Fibroblast of lung (primary cell): ENCODE measurements at regions not wholly inside any gene's neighbourhood (a gene's known extent, or its start where the extent isn't known, plus 50 kb on each side); places are given as distances from the start of the nearest gene placed in this dataset.

ENCODE experiments used
- DNase-seq, 2 donors: peaks; one replicate each; pipeline versions ENCODE4 v3.0.0 to v3.0.0-alpha.2; 2010; ENCODE audit warnings: low read depth in 2 of 2
- H2AFZ ChIP-seq: 2 replicates; pipeline ENCODE4 v1.5.1; 2012; ENCODE audit warnings: low read length, control low read depth, inconsistent platforms
- H3K27ac ChIP-seq: 2 replicates; pipeline ENCODE4 v1.5.1; 2011; ENCODE audit warnings: low read length, control low read depth; ENCODE audit not compliant: insufficient read depth
- H3K27me3 ChIP-seq: 2 replicates; pipeline ENCODE4 v1.5.1; 2011; ENCODE audit warnings: mild to moderate bottlenecking, low read length; ENCODE audit not compliant: control insufficient read depth, insufficient read depth
- H3K36me3 ChIP-seq: 2 replicates; pipeline ENCODE4 v1.5.1; 2011; ENCODE audit warnings: low read length; ENCODE audit not compliant: control insufficient read depth, insufficient read depth
- H3K4me1 ChIP-seq: 2 replicates; pipeline ENCODE4 v1.5.1; 2011; ENCODE audit warnings: low read length; ENCODE audit not compliant: control insufficient read depth, insufficient read depth; ENCODE audit errors: extremely low read depth
- H3K4me2 ChIP-seq: 2 replicates; pipeline ENCODE4 v1.5.1; 2011; ENCODE audit warnings: low read length, control low read depth; ENCODE audit not compliant: insufficient read depth; ENCODE audit errors: extremely low read depth
- H3K4me3 ChIP-seq, 4 experiments: fragments of 200-600 bp in 1 of 4; sonication (generic) in 1 of 4; replicated peaks in 1 of 4; 2 replicates each; pipeline ENCODE4 v1.5.1; 2011 to 2016; ENCODE audit warnings: low read length in 4 of 4, low read depth in 3 of 4, mild to moderate bottlenecking in 3 of 4, control low read depth in 2 of 4, inconsistent platforms in 1 of 4, mixed read lengths in 1 of 4; ENCODE audit not compliant: insufficient read depth in 1 of 4; ENCODE audit errors: control extremely low read depth in 1 of 4
- H3K79me2 ChIP-seq: 2 replicates; pipeline ENCODE4 v1.5.1; 2012; ENCODE audit warnings: mild to moderate bottlenecking, low read length, inconsistent platforms; ENCODE audit not compliant: control insufficient read depth, insufficient read depth
- H3K9ac ChIP-seq: 2 replicates; pipeline ENCODE4 v1.5.1; 2011; ENCODE audit warnings: mild to moderate bottlenecking, low read length, control low read depth; ENCODE audit not compliant: insufficient read depth
- H3K9me3 ChIP-seq: 2 replicates; pipeline ENCODE4 v1.5.1; 2012; ENCODE audit warnings: low read depth, low read length; ENCODE audit not compliant: control insufficient read depth, insufficient read depth
- H4K20me1 ChIP-seq: 2 replicates; pipeline ENCODE4 v1.5.1; 2011; ENCODE audit warnings: low read length; ENCODE audit not compliant: control insufficient read depth, insufficient read depth; ENCODE audit errors: extremely low read depth
- EZH2 ChIP-seq: IDR thresholded peaks from 2 replicates; pipeline ENCODE4 v1.5.1; 2012; ENCODE audit warnings: low read length, control low read depth, mild to moderate bottlenecking; ENCODE audit errors: missing control alignments
- TF ChIP-seq, protein P1 (sequence below), 2 donors: IDR thresholded peaks in 1 of 2; conservative IDR thresholded peaks in 1 of 2; 1 replicate in 1 of 2; 2 replicates in 1 of 2; pipeline ENCODE4 v1.5.1; 2011 to 2012; ENCODE audit warnings: low read length in 2 of 2, control low read depth in 1 of 2, inconsistent platforms in 1 of 2, low read depth in 1 of 2, mild to moderate bottlenecking in 1 of 2

DNA sequence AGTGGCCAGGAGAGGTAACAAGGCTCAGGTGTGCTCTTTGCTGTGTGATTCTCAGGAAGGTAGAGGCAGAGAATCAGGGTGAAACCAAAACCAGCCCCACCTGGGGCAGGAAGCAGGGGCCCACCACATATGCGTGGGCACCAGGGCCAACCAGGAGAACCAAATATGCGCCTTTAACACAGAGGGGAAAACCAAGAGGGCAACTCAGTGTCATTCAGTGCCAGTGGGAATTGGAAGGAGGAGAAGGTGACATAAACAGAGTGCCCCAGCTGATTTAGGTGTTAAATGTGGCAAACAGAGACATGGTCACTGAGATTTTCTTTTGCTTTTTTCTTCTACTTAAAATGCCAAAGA lies 106.8 kb upstream of the MAMLD1 start:
- no peak overlapping the region for H3K27ac ChIP-seq
- no peaks in the 10 kb centered on the region for H3K36me3 ChIP-seq
- no peak overlapping the region for H3K9ac ChIP-seq
- H3K79me2 ChIP-seq = no peaks in the 10 kb centered on the region
- no peaks in the 10 kb centered on the region for H3K9me3 ChIP-seq
- DNase-seq = no peak
- H3K4me3 ChIP-seq = no peak overlapping the region
- H3K4me2 ChIP-seq = no peak overlapping the region
- H3K27me3 ChIP-seq = no peaks in the 10 kb centered on the region
- H2AFZ ChIP-seq = no peak overlapping the region
- no peaks in the 10 kb centered on the region for H4K20me1 ChIP-seq
- no peaks in the 10 kb centered on the region for H3K4me1 ChIP-seq
- TF ChIP-seq, protein P1, sequence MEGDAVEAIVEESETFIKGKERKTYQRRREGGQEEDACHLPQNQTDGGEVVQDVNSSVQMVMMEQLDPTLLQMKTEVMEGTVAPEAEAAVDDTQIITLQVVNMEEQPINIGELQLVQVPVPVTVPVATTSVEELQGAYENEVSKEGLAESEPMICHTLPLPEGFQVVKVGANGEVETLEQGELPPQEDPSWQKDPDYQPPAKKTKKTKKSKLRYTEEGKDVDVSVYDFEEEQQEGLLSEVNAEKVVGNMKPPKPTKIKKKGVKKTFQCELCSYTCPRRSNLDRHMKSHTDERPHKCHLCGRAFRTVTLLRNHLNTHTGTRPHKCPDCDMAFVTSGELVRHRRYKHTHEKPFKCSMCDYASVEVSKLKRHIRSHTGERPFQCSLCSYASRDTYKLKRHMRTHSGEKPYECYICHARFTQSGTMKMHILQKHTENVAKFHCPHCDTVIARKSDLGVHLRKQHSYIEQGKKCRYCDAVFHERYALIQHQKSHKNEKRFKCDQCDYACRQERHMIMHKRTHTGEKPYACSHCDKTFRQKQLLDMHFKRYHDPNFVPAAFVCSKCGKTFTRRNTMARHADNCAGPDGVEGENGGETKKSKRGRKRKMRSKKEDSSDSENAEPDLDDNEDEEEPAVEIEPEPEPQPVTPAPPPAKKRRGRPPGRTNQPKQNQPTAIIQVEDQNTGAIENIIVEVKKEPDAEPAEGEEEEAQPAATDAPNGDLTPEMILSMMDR (conservative IDR thresholded peaks at IDR 0.05 in 1 of 2, IDR thresholded peaks at IDR 0.05 in 1 of 2; ENCODE audit: low read depth in 1 of 2, low read length in 2 of 2) = no peak
- no peak for TF ChIP-seq EZH2

DNA sequence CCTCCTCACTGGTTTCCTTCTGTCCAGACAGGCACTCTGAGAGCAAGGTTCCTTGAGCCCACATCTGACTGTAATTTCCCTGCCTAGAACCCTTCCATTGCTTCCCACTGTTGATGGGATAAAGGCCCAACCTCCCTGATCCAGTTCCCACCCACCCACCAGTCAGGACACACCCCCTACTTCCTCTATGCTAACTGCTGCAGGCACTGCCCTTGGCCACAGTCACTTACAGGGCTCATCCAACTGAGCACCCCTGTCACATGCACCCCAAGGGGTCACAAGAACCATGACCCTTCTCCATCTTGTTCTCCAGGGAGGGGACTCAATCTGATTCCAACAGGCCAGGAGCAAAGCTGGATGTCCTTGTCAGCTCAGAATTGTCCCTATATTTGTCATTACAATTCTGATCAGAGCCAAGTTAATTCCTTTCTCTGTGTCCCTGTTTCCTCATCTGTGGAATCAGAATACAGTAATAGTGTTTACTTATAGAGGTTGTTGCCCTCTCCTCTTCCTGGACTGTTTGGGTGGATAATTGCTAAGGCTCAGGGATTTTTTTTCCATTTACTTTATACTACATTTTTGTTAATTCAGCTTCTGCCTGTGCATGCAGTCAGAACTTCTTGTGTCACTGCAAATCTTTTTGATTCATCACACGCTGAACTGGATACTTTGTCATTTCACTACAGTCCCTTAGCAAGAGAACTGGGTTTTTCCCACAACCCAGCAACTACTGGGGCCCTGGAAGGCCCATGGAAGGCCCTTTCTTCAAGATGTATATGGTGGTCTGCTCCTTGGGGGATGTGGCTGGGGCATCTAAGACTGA lies 105.6 kb upstream of the MAMLD1 start:
- Histone ChIP-seq H3K27ac (no peak overlapping the region), H2AFZ (no peak overlapping the region), H3K36me3 (no peaks in the 10 kb centered on the region)

DNA sequence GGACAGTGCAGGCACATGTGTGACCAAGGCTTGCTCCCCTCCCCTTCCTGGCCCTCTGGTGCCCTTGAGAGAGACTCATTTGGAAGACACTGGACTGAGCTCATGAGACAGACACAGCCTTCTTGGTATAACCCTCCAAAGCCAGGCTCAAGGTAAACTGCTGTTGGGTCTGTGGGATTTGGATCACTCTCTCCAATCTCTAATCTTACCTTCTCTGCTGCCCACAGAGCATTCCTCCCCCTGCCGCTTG lies 105.0 kb upstream of the MAMLD1 start:
- Histone ChIP-seq H3K9ac (no peak overlapping the region), H3K27me3 (no peaks in the 10 kb centered on the region), H3K36me3 (no peaks in the 10 kb centered on the region), H2AFZ (no peak overlapping the region), H4K20me1 (no peaks in the 10 kb centered on the region), H3K9me3 (no peaks in the 10 kb centered on the region), H3K4me2 (no peak overlapping the region), H3K4me1 (no peaks in the 10 kb centered on the region), H3K79me2 (no peaks in the 10 kb centered on the region), H3K27ac (no peak overlapping the region), H3K4me3 (no peak overlapping the region)
- DNase-seq = no peak
- TF ChIP-seq EZH2 = no peak
- TF ChIP-seq, protein P1 (conservative IDR thresholded peaks at IDR 0.05 in 1 of 2, IDR thresholded peaks at IDR 0.05 in 1 of 2; ENCODE audit: low read depth in 1 of 2, low read length in 2 of 2) = no peak

More for the DNA sequence above, 105.6 kb upstream of the MAMLD1 start:
- Histone ChIP-seq H3K9me3 (no peaks in the 10 kb centered on the region), H3K79me2 (no peaks in the 10 kb centered on the region), H3K4me1 (no peaks in the 10 kb centered on the region), H3K27me3 (no peaks in the 10 kb centered on the region), H3K9ac (no peak overlapping the region), H4K20me1 (no peaks in the 10 kb centered on the region), H3K4me3 (no peak overlapping the region), H3K4me2 (no peak overlapping the region)
- no peak for DNase-seq
- TF ChIP-seq, protein P1 (conservative IDR thresholded peaks at IDR 0.05 in 1 of 2, IDR thresholded peaks at IDR 0.05 in 1 of 2; ENCODE audit: low read depth in 1 of 2, low read length in 2 of 2) = no peak
- TF ChIP-seq EZH2 = no peak
